SHP77 (cell line): ENCODE measurements at regions not wholly inside any gene's neighbourhood (a gene's known extent, or its start where the extent isn't known, plus 50 kb on each side); places are given as distances from the start of the nearest gene placed in this dataset.
A peak's percentile ranks its signal among the peaks of the same experiment; 100 is the strongest.
"Not testable (repeated sequence)": the region's sequence is repeated elsewhere in the genome, so short reads cannot be mapped to it uniquely, and the experiment has no call there.

Experiments used
- DNase-seq, 2 experiments: peaks; one replicate each; lab custom pipeline; 2025; lab: John Stamatoyannopoulos, UW

GRCh38 chr1:149157409-149157808 lies 54.1 kb upstream of the NBPF9 start:
- not testable (repeated sequence) for DNase-seq

- not testable (repeated sequence) for DNase-seq
Observed at GRCh38 chr1:149158308-149158707, 55.0 kb upstream of the NBPF9 start.

- not testable (repeated sequence) for DNase-seq
Observed at GRCh38 chr1:149163063-149163444, 59.7 kb upstream of the NBPF9 start.

- DNase-seq = not testable (repeated sequence)
Observed at GRCh38 chr1:149174765-149175164, 71.4 kb upstream of the NBPF9 start.

GRCh38 chr1:149175812-149176211 lies 72.5 kb upstream of the NBPF9 start:
- not testable (repeated sequence) for DNase-seq

- peak; percentile 41 to 52 for DNase-seq
Observed at GRCh38 chr1:149176453-149177316, 73.3 kb upstream of the NBPF9 start.

GRCh38 chr1:149190742-149191141 lies 87.4 kb upstream of the NBPF9 start:
- not testable (repeated sequence) for DNase-seq

GRCh38 chr1:149196651-149197050 lies 93.3 kb upstream of the NBPF9 start:
- not testable (repeated sequence) for DNase-seq

- DNase-seq = not testable (repeated sequence)
Observed at GRCh38 chr1:149200567-149200966, 97.2 kb upstream of the NBPF9 start.

GRCh38 chr1:149202283-149202682 lies 98.9 kb upstream of the NBPF9 start:
- not testable (repeated sequence) for DNase-seq

- not testable (repeated sequence) for DNase-seq
Observed at GRCh38 chr1:149204396-149204795, 101.0 kb upstream of the NBPF9 start.

GRCh38 chr1:149208836-149209235 lies 105.5 kb upstream of the NBPF9 start:
- not testable (repeated sequence) for DNase-seq

- DNase-seq = not testable (repeated sequence)
Observed at GRCh38 chr1:149211757-149212420, 108.5 kb upstream of the NBPF9 start.

- not testable (repeated sequence) for DNase-seq
Observed at GRCh38 chr1:149212946-149213345, 109.6 kb upstream of the NBPF9 start.

GRCh38 chr1:149213673-149214072 lies 110.3 kb upstream of the NBPF9 start:
- DNase-seq = not testable (repeated sequence)

- not testable (repeated sequence) for DNase-seq
Observed at GRCh38 chr1:149218080-149218988, 115.0 kb upstream of the NBPF9 start.

- not testable (repeated sequence) for DNase-seq
Observed at GRCh38 chr1:149219539-149219938, 116.2 kb upstream of the NBPF9 start.

GRCh38 chr1:149220463-149221074 lies 117.2 kb upstream of the NBPF9 start:
- not testable (repeated sequence) for DNase-seq

GRCh38 chr1:149227933-149228665 lies 124.7 kb upstream of the NBPF9 start:
- not testable (repeated sequence) for DNase-seq

GRCh38 chr1:149228672-149229585 lies 125.6 kb upstream of the NBPF9 start:
- DNase-seq = not testable (repeated sequence)
